Mucosa of rectum (tissue), 2 donors: ENCODE measurements at regions not wholly inside any gene's neighbourhood (a gene's known extent, or its start where the extent isn't known, plus 50 kb on each side); places are given as distances from the start of the nearest gene placed in this dataset.
A peak's percentile ranks its signal among the peaks of the same experiment; 100 is the strongest.

ENCODE experiments used
- H3K27ac ChIP-seq, 2 donors: one replicate each; pipeline ENCODE4 v1.7.0; 2013; ENCODE audit warnings: inconsistent platforms in 2 of 2, low read depth in 2 of 2, low read length in 2 of 2
- H3K27me3 ChIP-seq, 2 donors: one replicate each; pipeline ENCODE4 v1.7.0; 2013; ENCODE audit warnings: low read length in 2 of 2; ENCODE audit not compliant: control insufficient read depth in 2 of 2, insufficient read depth in 2 of 2
- H3K36me3 ChIP-seq, 2 donors: one replicate each; pipeline ENCODE4 v1.7.0; 2013; ENCODE audit warnings: low read length in 2 of 2; ENCODE audit not compliant: control insufficient read depth in 2 of 2, insufficient read depth in 2 of 2
- H3K4me1 ChIP-seq, 2 donors: one replicate each; pipeline ENCODE4 v1.7.0; 2013; ENCODE audit warnings: low read length in 2 of 2, mild to moderate bottlenecking in 1 of 2; ENCODE audit not compliant: control insufficient read depth in 2 of 2, insufficient read depth in 2 of 2
- H3K4me3 ChIP-seq, 2 donors: one replicate each; pipeline ENCODE4 v1.7.0; 2013; ENCODE audit warnings: low read length in 2 of 2
- H3K9ac ChIP-seq, 2 donors: one replicate each; pipeline ENCODE4 v1.7.0; 2013; ENCODE audit warnings: low read length in 2 of 2, low read depth in 1 of 2, mild to moderate bottlenecking in 1 of 2
- H3K9me3 ChIP-seq, 2 donors: one replicate each; pipeline ENCODE4 v1.7.0; 2013; ENCODE audit warnings: low read length in 2 of 2; ENCODE audit not compliant: control insufficient read depth in 2 of 2
- donor health status: healthy.
- donor health status: Normal muscosa, but diverticular disease.

GRCh38 chr13:30370916-30371521, 51.3 kb upstream of the UBE2L5 start:
- peak overlapping the region; percentile 83 to 84 for H3K27ac ChIP-seq
- H3K9me3 ChIP-seq = no peaks in the 10 kb centered on the region
- no peaks in the 10 kb centered on the region for H3K27me3 ChIP-seq
- H3K9ac ChIP-seq = peak overlapping the region in 1 of 2 donors; percentile 52
- H3K36me3 ChIP-seq = no peaks in the 10 kb centered on the region
- peak overlapping the region; percentile 41 to 56 for H3K4me3 ChIP-seq
- H3K4me1 ChIP-seq = peaks cover 9 to 17% of the 10 kb centered on the region in 2 donors

GRCh38 chr13:30371649-30372265, 50.5 kb upstream of the UBE2L5 start:
- Histone ChIP-seq H3K4me1 (peaks cover 9 to 24% of the 10 kb centered on the region in 2 donors), H3K9ac (peak overlapping the region; percentile 52 to 64), H3K4me3 (peak overlapping the region; percentile 41 to 56), H3K9me3 (no peaks in the 10 kb centered on the region), H3K27me3 (no peaks in the 10 kb centered on the region), H3K36me3 (no peaks in the 10 kb centered on the region), H3K27ac (peak overlapping the region; percentile 83 to 84)
